Activated CD8-positive, alpha-beta T cell treated with anti-CD3 and anti-CD28 coated beads for 36 hours (primary cell): ENCODE measurements at regions not wholly inside any gene's neighbourhood (a gene's known extent, or its start where the extent isn't known, plus 50 kb on each side); places are given as distances from the start of the nearest gene placed in this dataset.

Experiments
- ATAC-seq: fragments of 200-7000 bp; cut with Tn5 transposase; one replicate; pipeline ENCODE4 v1.10.0; 2021; ENCODE audit warnings: mild to moderate bottlenecking, moderate library complexity
- CTCF ChIA-PET: fragments of 350-600 bp; sonication (Branson Sonifier 250); formaldehyde crosslinking; loops from one replicate; lab custom pipeline; 2021; ENCODE audit warnings: antibody characterized with exemption; lab: Charles Lee
- POLR2A ChIA-PET: fragments of 350-600 bp; sonication (Branson Sonifier 250); formaldehyde crosslinking; loops from one replicate; lab custom pipeline; 2021; ENCODE audit warnings: antibody characterized with exemption; lab: Charles Lee
- DNase-seq: peaks from one replicate; pipeline ENCODE4 v3.0.0-alpha.2; 2020
- H3K27ac Mint-ChIP-seq: one replicate; pipeline ENCODE4 v1.8.0; 2021; ENCODE audit warnings: mild to moderate bottlenecking, mixed read lengths
- H3K27me3 Mint-ChIP-seq: one replicate; pipeline ENCODE4 v1.8.0; 2021; ENCODE audit warnings: mixed read lengths
- H3K36me3 Mint-ChIP-seq: one replicate; pipeline ENCODE4 v1.8.0; 2021; ENCODE audit warnings: low read depth, mixed read lengths
- H3K4me1 Mint-ChIP-seq: one replicate; pipeline ENCODE4 v1.8.0; 2021; ENCODE audit warnings: low read depth, mixed read lengths
- H3K4me3 Mint-ChIP-seq: one replicate; pipeline ENCODE4 v1.8.0; 2021; ENCODE audit warnings: mild to moderate bottlenecking, moderate library complexity, mixed read lengths
- H3K9me3 Mint-ChIP-seq: one replicate; pipeline ENCODE4 v1.8.0; 2021; ENCODE audit warnings: mixed read lengths
- CTCF ChIP-seq: fragments of 200-600 bp; IDR thresholded peaks from one replicate; pipeline ENCODE4 v1.8.0; 2022; ENCODE audit warnings: antibody characterized with exemption, mild to moderate bottlenecking
- intact Hi-C: fragments of 100-400 bp; cut with micrococcal nuclease; formaldehyde crosslinking; loops from one replicate; pipeline ENCODE4 v1.10.0; 2022

- TF ChIP-seq CTCF, result no peak
- no peaks in the 10 kb centered on the region for H3K36me3 Mint-ChIP-seq
- no peak for DNase-seq
- no peaks in the 10 kb centered on the region for H3K4me1 Mint-ChIP-seq
- ChIA-PET CTCF (no interaction called here), POLR2A (no interaction called here)
- no peak overlapping the region for H3K4me3 Mint-ChIP-seq
- H3K27me3 Mint-ChIP-seq, result no peaks in the 10 kb centered on the region
- H3K27ac Mint-ChIP-seq, result no peak overlapping the region
- intact Hi-C loops, result no loop called here
- H3K9me3 Mint-ChIP-seq, result no peaks in the 10 kb centered on the region
- no peak for ATAC-seq
Measured at GRCh38 chr1:30325085-30325935, 398.1 kb downstream of the MATN1 start.

DNA sequence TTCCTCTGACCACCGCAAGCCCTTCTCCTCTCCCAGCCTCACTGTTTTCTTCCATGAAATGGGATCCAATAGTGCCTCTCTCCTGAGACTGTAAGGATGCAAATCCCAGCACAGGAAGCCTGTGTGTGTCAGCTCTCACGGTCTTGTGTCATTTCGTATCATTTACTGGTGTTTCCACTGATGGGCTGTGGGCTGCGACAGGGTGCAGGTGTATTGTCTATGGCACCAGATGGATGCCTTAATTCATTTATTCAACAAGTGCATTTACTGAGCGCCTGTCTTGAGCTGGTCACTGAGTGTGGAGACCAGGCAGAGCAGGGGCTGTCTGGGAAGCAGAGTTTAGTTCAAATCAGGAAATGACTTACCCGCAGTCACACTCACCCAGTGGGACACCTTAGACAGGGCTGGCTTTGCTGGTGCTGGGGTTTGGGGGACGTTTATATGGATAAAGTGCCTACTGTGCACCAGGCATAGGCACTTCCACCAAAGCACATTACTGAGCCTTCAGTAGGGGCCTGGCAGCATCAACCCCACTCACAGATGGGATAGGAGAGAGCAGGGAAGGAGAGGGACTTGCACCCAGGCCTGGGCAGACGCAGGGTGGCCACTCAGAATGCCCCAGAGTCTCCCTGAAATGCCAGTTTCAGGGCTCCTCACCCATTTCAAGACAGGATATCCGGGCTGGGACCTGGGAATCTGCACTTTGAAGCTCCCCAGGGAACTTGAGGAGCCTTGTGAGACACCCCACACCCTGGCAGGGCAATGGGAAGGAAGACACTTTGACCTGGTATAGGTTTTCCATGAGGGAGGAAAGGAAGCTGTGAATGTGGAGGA is 398.9 kb downstream of the MATN1 start:
- no peaks in the 10 kb centered on the region for H3K36me3 Mint-ChIP-seq
- H3K9me3 Mint-ChIP-seq, result no peaks in the 10 kb centered on the region
- H3K4me3 Mint-ChIP-seq, result no peak overlapping the region
- DNase-seq (no peak), ATAC-seq (no peak)
- no peaks in the 10 kb centered on the region for H3K4me1 Mint-ChIP-seq
- CTCF ChIA-PET, result no interaction called here
- POLR2A ChIA-PET, result no interaction called here
- H3K27me3 Mint-ChIP-seq, result no peaks in the 10 kb centered on the region
- no peak for TF ChIP-seq CTCF
- intact Hi-C loops, result no loop called here
- no peak overlapping the region for H3K27ac Mint-ChIP-seq

GRCh38 chr1:30323841-30324240 is 399.5 kb downstream of the MATN1 start:
- intact Hi-C loops, result no loop called here
- no peaks in the 10 kb centered on the region for H3K9me3 Mint-ChIP-seq
- DNase-seq (no peak), ATAC-seq (no peak)
- no peaks in the 10 kb centered on the region for H3K27me3 Mint-ChIP-seq
- TF ChIP-seq CTCF, result no peak
- no peak overlapping the region for H3K27ac Mint-ChIP-seq
- ChIA-PET CTCF (no interaction called here), POLR2A (no interaction called here)
- no peak overlapping the region for H3K4me3 Mint-ChIP-seq
- H3K4me1 Mint-ChIP-seq, result no peaks in the 10 kb centered on the region
- no peaks in the 10 kb centered on the region for H3K36me3 Mint-ChIP-seq

GRCh38 chr1:30323352-30323751 is 400.0 kb downstream of the MATN1 start:
- DNase-seq (no peak), ATAC-seq (no peak)
- Mint-ChIP-seq H3K9me3 (no peaks in the 10 kb centered on the region), H3K36me3 (no peaks in the 10 kb centered on the region), H3K27me3 (no peaks in the 10 kb centered on the region), H3K4me1 (no peaks in the 10 kb centered on the region), H3K4me3 (no peak overlapping the region), H3K27ac (no peak overlapping the region)
- CTCF ChIA-PET, result no interaction called here
- POLR2A ChIA-PET, result no interaction called here
- intact Hi-C loops, result no loop called here
- no peak for TF ChIP-seq CTCF

GRCh38 chr1:30322859-30323257 is 400.5 kb downstream of the MATN1 start:
- Mint-ChIP-seq H3K4me3 (no peak overlapping the region), H3K36me3 (no peaks in the 10 kb centered on the region), H3K9me3 (no peaks in the 10 kb centered on the region), H3K4me1 (no peaks in the 10 kb centered on the region), H3K27me3 (no peaks in the 10 kb centered on the region), H3K27ac (no peak overlapping the region)
- POLR2A ChIA-PET, result no interaction called here
- no peak for DNase-seq
- ATAC-seq, result no peak
- CTCF ChIA-PET, result no interaction called here
- intact Hi-C loops, result no loop called here
- TF ChIP-seq CTCF, result no peak
